HG02840 (cell line): ENCODE measurements at regions not wholly inside any gene's neighbourhood (a gene's known extent, or its start where the extent isn't known, plus 50 kb on each side); places are given as distances from the start of the nearest gene placed in this dataset.

Experiments used
- ATAC-seq: cut with Tn5 transposase; IDR thresholded peaks from one replicate; pipeline ENCODE4 v1.9.1; 2021; ENCODE audit warnings: mild to moderate bottlenecking, moderate library complexity, moderate number of reproducible peaks; ENCODE audit not compliant: unreplicated experiment, low FRiP score

DNA sequence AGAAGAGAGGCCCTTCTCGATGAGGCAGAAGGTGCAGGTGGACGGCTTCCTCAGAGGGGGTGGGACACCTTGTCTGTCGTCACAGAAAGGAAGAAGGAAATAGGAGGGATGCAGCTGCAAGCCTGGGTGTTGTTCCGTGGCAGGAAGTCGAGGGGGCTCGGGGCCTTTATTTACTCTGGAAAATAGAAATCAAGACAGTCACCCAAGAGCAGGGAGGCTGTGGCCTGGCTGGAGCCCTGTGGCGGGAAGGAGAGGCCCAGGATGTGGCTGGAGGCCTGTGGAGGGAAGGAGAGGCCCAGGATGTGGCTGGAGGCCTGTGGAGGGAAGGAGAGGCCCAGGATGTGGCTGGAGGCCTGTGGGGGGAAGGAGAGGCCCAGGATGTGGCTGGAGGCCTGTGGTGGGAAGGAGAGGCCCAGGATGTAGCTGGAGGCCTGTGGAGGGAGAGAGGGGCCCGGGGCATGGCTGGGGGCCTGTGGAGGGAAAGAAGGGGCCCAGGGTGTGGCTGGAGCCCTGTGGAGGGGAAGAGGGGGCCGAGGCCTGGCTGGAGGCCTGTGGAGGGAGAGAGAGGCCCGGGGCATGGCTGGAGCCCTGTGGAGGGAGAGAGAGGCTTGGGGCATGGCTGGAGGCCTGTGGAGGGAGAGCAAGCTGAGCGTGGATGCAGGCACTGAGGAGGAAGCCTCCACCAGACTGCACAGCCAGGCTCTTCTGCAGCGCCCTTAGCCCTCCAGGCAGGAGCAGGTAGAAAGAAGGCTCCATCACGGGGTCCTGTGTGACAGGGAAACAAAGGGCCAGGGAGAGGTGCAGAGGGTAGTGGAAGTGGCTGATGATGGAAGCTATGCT lies 97.3 kb upstream of the SFMBT2 start:
- no peak for ATAC-seq

DNA sequence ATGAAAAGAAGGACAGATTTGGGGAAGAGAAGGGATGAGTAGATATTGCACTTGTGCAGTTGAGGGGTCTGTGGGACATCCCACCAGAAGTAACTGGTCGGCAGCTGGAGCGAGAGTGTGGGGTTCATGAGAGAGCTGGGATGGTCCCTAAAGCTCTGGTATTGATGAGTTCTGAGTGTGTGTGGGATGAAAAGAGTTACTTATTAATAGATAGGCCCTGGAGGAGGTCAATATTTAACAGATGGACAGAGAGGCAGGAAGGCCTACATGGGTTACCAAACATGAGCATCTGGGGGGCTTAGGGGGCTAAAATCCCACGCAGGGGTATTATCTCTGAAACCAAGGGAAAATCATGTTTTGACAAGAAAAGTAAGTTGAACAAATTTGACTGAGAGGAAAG lies 95.7 kb upstream of the SFMBT2 start:
- ATAC-seq: no peak

DNA sequence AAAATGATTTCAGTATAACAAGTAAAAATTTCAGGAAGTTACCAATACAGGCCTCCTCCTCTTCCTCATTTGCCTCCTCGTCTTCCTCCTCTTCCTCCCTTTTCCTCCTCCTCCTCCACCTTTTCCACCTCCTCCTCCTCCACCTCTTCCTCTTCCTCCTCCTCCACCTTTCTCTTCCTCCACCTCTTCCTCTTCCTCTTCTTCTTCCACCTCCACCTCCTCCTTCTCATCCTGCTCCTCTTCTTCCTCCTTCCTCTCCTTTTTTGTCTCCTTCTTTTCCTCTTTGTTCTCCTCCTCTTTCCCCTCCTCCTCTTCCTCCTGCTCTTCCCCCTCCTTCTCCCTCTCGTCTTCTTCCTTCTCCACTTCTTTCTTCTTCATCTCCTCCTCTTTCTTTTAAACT lies 94.4 kb upstream of the SFMBT2 start:
- ATAC-seq: no peak

DNA sequence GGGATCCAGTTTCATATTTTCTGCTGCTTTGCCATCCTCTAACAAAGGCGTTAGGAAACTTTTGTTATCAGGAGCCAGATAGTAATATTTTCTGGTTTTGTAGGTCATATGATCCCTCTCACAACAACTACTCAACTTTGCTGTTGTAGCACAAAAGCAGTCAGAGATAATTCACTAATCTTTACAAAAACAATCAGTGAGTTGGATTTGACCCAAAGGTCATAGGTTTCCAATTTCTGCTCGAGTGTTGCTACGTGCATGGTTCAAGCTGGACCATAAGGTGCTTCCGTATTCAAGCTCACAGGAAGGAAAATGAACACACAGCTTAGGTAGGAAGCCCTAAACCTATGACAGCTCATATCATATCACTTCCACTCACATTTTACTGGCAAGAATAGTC lies 92.4 kb upstream of the SFMBT2 start:
- ATAC-seq: no peak

DNA sequence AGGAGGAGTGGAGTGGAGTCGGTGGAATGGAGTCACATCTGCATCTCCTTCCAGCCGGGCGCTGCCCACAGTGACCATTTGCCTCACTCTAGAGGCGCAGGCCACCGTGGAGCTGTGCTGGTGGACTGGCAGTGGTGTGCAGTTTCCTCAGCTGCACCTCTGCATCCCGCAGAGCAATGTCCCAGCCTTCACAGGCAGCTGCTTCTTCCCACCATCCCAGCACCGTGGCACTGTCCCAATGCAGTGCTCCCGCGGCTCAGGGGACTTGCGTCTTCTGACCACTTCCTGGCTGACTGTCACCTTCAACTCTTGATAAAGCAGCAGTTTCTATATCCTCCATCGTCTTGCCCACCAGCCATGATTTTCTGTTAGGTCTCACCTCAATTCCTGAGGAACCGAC lies 90.3 kb upstream of the SFMBT2 start:
- no peak for ATAC-seq

DNA sequence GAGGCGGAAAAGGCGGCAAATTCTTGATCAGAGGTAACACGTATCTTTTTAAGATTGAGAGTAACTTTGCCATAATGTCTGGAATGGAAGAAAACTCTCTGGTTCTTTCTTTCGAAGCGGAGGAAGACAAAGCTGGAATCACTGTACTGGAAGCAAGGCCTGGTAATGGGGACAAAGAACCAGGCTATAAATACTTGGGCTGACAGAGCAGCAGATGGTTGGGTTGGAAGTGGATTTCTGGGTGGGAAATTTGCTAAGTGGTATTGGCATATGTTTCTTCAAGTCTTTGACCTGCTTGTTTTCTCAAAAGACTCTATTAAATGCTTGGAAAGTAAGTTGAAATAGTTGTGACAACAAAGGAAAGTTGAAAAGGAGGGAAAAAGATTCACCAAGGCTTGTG lies 87.3 kb upstream of the SFMBT2 start:
- no peak for ATAC-seq

DNA sequence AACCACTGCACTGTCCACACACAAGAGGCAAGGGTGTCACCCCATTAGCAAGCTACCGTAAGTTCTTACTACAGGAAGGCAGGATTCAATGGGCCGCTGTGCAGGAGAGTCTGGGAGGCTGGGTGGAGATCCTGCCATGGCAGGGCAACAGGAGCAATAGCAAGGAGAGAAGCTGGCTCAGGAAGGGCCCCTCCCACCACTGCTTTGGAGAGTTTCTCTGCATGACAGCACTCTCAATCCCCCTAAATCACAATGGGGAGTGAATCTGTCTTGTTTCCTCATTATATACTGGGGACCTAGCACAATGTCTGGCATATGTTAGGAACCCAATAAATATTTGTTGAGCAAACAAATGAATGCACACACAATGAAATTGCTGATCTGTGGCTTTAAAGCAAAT lies 83.2 kb upstream of the SFMBT2 start:
- ATAC-seq: no peak

DNA sequence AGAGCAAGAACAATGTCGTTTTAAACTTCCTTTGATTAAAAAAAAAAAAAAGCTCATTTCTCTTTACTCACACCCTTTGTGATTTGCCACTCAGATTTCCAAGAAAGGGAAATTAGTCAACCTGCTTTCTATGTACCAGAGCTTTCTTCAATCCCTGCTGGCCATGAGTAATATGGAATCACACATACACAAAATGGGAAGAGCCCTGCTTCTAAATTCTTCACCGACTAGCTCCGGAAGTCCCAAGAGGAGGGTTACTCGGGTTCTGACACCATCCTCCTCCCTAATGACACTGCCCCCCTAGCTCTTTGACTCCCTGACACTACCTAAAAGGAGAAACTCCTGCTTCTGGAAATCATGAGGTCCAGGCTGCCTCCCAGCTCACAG lies 81.8 kb upstream of the SFMBT2 start:
- peak; percentile 16 for ATAC-seq

DNA sequence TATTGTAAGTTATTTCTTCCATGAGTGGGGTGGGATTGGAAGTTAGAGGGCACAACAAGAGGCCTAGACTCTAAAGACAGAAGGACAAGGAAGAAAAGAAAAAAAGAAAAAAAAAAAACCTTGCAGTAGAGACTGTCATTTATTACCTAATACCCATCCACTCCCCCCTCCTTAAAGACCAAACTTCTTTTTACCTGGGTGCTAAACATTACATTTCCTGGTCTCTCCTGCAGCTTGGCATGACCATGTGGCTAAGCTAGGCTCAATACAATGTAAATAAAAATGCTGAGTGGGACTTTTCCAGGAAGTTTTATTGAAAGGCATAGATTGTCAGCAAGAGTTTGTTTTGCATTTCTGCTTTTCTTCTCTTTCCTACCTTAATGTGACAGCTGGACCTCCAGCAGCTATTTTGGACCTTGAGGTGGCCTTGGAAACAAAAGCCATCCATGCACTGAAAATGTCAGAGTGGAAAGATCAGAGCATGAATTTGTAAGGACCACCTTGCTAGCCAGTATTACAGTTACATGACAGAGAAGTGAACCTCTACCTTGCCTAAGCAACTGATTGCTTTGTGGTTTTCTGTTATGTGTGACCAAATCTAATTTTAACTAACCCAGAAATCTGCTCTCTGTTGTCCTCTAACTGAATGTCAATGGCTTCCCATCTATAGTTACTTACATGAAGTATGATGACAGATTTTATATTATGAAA lies 81.3 kb upstream of the SFMBT2 start:
- peak; percentile 83 for ATAC-seq

DNA sequence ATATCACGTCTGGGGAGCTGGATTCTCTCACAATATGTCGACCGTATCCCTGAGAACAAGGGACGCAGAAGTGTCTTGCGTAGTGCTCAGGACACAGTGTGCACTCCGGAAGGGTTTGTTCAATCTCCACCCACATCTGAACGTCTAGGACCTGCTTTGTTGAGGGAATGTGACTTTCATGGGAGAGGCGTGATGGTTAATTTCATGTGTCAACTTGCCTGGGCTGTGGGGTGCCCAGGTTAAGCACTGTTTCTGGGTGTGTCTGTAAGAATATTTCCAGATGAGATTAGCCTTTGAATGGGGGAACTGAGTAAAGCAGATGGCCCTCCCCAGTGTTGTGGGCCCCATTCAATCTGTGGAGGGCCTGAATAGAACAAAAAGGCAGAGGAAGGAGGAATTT lies 80.4 kb upstream of the SFMBT2 start:
- ATAC-seq: no peak

DNA sequence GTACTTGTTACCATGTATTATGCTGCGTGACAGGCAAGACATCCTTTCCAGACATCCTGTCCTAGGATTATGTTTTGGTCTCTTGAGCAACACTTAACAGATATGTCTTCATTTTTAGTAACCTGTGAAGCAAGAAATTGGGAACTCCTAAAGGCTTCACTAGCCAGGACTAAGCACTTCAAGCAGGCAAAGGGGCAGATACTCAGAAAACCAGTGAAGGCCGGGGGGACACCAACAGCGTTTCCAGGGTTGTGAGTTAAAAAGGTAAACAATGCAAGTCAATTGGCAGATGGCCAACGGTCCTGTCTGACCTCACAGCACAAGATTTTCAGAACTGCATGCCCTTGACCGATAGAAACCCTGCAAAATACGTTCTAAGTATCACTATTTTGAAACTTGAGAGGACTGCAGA lies 77.6 kb upstream of the SFMBT2 start:
- no peak for ATAC-seq

DNA sequence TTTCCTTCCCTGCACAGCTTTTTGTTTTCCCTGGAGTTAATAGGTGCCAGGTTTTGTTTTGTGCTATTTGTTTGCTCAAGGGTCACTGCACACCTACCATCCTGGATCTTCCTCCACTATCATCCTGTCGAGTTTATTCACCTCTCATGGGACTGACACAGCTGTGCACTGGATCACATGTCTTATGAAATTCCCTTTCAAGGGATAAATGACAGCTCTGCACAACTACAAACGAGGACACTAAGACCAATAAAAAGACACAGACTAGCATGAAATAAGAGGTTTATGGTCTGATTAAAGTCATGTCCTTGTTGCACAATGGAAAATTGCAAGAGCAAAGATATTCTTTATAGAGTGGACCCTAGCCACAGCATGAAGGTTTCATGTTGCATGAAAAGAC lies 76.7 kb upstream of the SFMBT2 start:
- ATAC-seq: no peak

DNA sequence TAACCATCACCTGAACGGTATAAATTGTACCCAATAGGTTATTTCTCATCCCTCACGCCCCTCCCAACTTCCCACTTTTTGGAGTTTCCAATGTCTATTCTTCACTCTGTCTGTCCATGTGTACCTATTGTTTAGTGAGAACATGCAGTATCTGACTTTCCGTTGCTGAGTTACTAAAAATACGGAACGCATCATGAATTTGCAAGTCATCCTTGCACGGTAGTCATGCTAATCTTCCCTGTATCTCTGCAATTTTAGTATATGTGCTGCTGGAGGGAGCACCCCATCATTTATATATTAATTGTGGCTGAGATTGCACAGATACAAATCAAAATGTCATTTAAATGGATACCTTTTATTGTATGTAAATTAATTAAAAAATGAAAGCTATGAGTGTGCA lies 75.7 kb upstream of the SFMBT2 start:
- ATAC-seq: no peak

DNA sequence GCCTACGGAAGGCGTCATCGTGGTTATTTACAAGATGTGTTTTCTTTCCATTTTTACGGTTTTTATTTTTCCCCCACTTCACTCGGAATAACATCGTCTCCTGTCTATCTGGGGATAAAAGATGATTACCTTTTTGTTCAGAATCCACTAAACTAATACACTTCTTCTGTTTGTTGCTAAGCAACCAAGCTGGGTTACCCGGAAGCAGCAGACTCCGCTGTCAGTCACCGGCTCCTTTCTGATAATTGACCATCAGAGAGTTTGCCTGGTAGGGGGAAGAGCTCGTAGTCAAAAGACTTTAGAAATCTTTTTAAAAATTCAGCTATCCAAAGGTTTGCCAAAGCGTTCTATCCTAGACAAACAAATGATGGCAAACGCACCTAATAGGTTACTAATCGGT lies 75.0 kb upstream of the SFMBT2 start:
- ATAC-seq: no peak

DNA sequence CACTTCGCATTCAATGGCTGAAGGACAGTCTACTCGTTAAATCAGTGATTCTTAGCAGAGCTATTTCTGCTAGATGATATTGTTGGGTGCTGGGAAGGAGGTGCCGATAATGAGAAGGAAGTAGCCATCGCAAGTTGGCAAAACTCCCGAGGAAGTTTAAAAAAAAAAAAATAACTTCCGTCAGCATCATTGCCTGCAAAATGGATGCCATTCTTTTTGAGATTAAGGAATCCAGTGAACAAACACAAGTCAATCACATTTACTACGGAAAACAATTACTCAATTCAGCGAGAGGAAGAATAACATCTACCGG lies 74.4 kb upstream of the SFMBT2 start:
- no peak for ATAC-seq

DNA sequence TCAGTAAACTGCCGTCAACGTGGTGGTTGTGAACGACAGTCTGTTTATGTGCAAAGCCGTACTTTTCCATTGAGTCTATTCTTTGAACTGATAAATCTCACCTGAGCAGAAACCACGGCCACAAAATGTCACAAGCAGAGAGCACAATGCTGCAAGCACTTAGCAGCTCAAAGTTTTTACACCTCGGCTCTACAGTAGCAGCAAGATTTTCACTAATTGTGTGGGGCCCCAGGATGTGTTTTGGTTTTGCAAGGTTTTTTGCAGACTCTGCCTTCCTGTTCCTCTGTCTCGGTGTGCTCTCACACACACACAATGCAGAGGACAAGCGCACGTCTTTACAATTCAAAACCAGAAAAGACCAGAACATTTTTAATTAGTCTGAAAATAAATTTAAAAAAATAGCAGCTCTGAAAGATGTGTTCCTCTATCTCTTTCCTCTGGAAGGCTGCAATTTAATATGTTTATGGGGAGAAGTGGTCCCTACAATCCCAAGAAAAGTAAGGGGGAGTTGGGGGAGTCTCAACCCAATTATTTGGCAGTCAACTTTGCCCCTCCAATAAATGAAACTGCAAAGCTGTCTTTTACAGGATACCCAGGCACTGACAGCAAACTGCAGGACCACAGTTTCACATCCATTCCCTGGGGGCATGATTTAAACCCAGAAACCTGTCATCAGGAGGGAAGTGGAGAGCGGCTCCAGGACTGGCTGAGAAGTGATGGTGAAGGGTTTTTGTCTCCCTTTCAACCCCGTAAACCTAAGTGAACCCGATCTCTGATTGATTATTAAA lies 73.8 kb upstream of the SFMBT2 start:
- peak; percentile 69 for ATAC-seq

DNA sequence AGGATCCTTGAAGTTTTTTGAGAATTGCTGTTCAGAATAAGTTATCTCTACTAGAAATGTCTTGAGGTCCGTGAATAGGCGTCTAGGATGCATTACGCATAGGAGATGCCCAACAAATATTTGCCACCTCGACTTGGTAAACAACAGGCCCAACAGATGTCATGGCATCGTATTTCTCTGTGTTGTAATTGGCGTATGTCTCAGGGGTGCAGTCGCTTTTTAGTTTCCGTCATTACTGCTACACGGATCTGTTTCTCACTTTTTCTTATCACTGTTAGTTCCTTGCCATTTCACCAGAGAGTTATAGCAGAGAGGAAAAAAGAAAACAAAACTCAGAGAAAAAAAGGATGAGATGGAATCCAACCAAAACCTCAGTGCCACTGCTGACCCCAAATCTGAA lies 73.0 kb upstream of the SFMBT2 start:
- no peak for ATAC-seq

DNA sequence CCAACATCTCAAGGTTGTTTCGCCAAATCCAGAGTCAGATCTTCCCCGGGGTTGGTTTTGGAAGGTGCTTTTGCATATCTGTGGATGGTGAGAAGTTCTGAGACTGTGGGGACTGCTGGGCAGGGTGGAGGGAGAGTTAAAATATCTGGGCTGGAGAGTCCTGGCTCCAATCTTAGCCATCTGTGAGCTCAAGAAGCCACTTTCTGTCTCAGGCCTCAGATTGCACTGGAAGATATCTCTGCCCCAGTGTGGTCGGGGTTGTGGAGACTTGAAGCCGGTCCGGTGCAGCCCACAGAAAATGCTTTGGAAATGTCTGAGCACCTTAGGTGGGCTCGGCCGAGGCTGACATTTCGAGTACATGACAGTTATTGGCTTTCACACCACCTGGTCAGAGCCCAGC lies 72.2 kb upstream of the SFMBT2 start:
- no peak for ATAC-seq

DNA sequence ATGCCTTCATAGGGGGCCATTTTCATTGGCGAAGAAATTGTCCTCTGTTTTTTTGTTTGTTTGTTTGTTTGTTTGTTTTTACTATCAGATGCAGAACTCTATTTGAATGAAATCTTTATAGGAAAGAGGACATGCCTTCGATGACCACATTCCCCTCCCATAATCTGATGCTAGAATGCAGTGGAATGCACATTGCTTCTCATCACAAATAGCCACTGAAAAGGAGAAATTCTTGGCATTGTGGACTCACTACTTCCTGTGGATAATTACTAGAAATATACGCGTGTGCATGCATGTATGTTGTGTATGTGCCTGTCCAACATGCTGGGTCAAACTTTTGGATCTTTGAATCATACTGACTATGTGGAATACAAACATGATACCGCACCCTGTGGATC lies 70.5 kb upstream of the SFMBT2 start:
- ATAC-seq: no peak

DNA sequence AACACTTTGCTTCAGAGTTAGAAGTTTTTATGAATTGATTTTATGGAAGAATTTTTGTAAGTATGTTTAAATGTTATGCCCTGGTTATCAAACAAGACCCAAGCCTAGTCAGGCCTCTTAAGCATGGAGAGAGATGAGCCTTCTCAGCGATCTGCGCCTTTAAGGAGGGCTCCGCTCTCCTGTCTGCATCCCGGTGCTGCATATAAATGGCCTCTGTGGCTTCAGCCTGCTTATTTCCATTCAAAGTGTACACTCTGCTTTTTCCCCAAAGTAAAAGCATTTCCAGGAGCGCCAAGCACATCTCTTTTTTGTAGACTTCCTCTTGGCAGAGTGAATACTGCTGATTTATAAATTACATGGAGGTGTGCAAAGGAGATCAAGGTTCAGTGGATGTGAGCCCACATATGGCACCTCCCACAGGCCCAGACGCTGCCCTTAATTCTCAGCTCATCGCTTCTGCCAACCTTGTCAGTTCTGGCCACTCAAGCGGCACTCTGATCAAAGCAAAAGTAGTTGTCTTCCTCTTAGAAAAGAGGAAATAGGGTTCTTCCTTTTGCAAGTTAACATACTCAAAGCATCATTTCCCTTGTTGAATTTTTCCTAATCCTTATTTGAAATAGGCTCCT lies 70.0 kb upstream of the SFMBT2 start:
- ATAC-seq: no peak
